GM19395 (cell line): ENCODE measurements at regions not wholly inside any gene's neighbourhood (a gene's known extent, or its start where the extent isn't known, plus 50 kb on each side); places are given as distances from the start of the nearest gene placed in this dataset.

Experiments
- ATAC-seq: cut with Tn5 transposase; IDR thresholded peaks from one replicate; pipeline ENCODE4 v1.9.1; 2021; ENCODE audit warnings: mild to moderate bottlenecking, moderate library complexity; ENCODE audit not compliant: unreplicated experiment

DNA sequence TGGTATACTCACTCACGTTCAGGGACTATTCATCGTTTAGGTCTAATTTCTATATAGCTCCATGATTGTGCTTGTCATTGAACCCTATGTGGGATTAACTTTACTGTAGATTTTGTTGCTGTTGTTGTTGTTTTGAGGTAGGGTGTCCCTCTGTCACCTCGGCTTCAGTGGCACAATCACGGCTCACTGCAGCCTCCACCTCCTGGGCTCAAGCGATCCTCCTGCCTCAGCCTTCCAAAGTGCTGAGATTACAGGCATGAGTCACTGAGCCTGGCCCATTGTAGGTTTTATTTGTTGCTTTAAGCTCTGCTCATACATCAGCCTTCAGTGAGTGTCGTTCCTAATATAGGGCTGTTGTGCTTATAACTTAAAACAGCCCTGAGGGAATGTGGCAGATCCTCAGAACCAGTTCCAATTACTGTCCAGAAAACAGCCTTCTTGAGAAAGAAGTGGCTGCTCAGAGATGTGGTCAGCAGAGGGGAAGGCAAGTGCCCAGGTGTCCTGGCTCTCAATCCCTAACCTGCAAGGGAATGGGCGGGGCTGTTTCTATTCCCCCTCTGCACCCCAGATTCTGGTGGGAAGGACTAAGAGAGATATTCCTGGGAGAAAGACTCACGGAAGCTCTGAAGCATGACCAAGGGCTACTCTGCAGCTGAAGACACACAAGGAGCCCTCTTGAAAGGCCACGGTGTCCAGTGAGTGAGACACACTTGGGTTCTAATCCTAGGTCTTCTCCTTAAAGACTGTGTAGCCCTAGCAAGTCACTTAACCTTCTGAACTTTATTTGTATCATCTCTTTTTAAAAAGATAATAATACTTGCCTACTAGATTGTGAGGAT is 79.6 kb upstream of the LCLAT1 start:
- no peak for ATAC-seq

DNA sequence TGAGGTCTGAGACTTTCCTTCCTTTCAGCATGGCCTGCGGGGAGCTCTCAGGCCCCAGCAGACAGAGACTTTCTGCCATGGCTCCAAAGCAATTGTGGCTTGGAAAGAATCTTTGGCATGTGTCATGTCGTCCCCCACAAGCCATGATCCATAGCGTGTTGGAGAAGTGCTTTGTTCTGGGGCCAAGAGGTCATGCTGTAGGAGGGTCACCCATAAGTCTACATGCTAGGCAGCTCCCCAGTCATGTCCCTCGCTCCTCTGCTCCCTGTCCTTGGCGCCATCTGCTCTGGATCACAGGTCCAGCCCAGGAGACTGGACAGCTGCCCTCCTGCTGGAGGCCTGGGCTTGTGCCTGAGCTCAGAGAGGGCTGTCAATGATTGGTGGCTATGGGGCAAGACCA is 78.8 kb upstream of the LCLAT1 start:
- no peak for ATAC-seq

DNA sequence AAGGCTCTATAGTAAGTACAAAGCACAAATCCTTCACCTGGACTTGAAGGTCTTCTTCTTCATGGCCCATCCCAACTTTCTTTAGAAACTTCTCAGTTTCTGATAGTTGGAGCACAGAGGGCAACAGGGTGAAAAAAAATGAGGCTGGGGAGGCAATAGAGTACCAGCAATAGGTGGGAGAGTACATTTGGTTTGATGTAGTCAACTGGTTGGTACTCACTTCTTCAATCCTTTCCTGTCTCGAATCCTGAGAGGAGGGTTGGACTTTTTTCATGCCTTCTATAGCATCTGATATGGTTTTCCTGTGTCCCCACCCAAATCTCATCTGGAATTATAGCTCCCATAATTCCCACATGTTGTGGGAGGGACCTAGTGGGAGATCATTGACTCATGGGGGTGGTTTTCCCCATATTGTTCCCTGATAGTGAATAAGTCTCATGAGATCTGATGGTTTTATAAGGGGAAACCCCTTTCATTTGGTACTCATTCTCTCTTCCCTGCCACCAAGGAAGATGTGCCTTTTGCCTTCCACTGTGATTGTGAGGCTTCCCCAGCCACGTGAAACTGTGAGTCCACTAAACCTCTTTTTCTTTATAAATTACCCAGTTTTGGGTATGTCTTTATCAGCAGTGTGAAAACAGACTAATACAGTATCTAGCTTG is 75.9 kb upstream of the LCLAT1 start:
- no peak for ATAC-seq

DNA sequence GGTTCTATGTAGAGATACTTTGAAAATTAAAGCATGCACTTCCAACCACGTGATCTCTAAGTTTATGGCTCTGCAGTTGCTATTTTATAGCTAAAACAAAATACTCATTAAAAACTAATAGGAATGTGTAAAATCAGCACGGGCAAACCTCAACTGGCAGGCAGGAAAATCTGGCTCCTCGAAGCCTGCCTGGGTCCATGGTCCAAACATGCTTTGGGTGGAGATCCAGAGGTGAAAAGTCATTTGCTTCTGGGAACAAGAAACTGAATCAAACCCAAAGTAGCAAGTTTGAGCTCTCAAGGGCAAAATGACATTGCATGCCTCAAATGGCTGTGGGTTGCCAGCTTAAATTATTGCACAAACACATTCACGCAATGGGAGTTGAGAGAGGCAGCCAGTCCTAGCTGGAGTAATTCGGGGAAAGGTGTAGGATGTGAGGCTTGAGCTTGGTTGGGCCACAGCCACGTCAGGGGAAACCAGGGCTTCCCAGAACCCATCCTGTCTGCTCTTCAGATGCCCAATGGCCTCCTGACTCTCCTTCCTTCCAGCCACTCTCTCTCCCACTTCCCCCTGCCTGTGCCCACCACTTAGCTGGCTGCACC is 75.2 kb upstream of the LCLAT1 start:
- ATAC-seq: no peak

DNA sequence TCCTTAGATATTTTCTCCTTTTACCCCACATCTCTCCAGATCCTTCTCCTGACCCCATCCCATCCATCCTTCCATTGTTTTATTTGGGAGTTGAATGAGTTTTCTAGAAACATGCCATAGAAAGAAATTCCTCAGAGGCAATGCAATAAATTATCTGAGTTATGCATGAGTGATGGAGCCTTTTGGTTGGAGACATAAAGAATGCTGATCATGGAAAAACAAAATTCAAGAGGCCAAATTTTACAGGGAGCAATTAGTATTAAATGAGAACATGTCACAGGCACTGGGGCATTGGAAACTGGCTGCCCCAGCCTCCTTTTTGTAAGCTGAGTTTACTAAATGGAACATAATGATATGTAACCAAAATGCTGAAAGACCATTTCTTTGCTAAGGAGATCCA is 74.2 kb upstream of the LCLAT1 start:
- ATAC-seq: no peak

DNA sequence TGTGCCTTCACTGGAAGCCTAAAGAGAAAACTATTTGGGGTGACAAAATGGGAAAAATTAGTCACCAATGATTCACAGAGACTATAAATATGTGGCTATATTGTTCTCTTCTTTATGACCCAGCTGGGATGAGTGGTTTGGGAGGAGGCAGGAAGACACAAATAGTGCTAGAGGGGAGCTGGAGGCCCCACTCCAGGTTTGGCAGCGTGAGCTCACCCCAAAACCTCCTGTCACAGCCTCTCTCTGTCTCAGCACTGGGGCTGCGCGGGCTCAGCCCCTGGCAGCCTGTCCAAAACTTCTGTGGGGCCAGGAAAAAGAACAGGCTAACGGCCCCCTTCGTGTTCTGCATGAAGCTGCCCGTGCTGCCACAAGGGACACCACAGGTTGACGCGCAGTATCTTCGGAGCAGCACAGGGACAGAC is 73.2 kb upstream of the LCLAT1 start:
- no peak for ATAC-seq

DNA sequence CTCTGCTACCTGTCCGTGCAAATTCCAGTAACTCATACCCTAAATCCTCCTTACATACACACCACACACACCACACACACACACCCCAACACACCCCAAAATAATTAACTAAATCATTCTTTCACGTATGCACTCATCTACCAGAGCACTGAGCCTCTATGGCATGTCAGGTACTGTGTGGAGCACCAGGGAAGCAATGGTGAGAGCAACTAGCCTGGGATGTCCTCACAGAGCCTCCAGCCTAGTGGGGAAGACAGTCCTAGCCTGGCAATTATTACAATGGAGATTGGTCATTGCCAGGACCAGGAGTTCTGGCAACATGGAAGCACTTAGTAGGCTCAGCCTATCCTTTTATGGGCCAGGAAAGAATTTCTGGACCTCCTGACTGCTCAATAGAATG is 72.7 kb upstream of the LCLAT1 start:
- ATAC-seq: no peak

DNA sequence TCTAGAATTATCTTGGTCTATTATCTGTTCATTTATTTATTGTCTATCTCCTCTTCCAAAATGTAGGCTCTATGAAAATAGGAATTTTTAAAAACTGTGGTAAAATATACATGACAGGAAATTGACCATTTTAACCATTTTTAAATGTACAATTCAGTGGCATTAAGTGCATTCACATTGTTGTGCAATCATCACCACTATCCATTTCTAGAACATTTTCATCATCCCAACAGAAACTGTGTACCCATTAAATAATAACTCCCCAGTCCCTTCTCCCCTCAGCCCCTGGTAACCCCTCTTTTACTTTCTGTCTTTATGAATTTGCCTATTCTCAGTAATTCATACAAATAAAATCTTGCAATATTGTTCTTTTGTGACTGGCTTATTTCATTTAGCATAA is 71.1 kb upstream of the LCLAT1 start:
- no peak for ATAC-seq

DNA sequence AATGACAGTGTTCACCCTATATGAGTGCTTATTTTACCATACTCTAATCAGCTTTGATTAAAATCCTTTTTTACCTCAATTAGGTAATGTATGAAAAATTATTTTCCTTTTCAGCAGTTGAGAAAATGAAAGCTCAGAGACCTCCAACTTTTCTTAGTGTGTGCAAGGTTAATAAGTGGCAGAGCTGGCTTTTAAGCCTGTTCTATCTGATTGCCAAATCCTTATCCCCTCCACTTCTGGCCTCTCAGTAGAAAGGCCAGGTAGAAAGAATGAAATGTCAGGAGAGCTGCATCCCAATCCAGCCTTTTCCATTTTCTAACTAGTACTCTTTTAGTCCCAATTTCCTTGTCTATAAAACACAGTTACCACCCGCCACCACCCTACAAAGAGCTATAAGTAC is 67.6 kb upstream of the LCLAT1 start:
- ATAC-seq: no peak

DNA sequence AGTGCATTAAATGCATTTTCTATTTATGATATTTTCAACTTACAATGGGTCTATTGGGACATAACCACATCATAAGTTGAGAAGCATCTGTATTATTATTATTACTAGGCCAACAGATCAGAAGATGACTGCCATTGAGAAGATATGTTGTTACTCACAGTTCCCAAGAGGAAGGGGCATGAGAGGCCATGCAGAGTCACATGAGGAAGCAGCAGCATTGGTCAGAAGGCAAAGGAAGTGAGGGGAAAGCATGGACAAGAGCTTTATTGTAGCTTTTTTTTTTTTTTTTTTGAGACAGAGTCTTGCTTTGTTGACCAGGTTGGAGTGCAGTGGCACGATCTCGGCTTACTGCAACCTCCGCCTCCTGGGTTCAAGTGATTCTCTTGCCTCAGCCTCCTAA is 66.2 kb upstream of the LCLAT1 start:
- ATAC-seq: no peak

DNA sequence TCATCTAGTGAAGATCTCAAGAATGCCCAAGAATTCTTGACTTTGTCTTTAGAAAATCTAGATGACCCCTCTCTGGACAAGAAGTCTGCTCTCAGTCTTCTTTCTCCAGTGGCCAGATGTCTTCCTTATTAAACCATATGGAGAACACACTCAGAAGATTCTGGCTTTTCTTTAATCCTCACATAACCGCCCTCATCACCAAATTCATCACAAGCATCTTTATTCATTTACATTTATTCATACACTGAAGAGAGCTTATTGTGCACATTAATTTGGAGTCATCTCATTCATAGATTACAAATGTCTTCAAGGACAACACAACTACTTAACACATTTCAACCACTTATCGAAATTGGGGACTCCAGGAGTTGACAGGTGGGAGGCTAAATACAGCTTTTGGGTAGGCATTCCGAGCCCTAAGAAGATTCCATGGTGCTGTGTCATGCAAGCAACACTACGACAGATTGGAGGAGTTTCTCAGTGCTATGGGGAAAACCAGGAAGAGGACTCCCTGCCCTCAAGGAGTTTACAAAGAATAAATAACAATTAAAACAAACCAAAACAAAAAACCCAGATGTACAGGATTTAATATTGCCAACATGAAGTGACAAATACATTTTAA is 64.8 kb upstream of the LCLAT1 start:
- no peak for ATAC-seq

DNA sequence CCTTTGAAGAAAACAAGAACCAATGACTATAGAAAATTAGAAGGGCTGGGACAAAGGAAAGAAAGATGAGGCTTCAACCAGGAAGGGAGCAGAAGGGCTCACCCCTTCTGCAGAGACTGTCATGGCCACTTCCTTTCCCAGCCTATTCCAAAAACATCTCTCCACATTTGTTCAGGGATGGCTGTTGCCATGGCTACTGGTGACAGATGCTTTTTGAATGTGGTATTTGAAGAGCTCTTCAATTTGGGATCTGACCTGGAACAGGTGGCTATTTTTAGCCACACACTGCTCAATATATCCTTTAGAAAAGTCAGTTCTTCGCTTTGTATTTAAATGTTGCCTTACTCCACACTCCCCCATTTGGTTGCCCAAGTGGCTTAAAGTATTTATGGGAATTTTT is 64.1 kb upstream of the LCLAT1 start:
- no peak for ATAC-seq

DNA sequence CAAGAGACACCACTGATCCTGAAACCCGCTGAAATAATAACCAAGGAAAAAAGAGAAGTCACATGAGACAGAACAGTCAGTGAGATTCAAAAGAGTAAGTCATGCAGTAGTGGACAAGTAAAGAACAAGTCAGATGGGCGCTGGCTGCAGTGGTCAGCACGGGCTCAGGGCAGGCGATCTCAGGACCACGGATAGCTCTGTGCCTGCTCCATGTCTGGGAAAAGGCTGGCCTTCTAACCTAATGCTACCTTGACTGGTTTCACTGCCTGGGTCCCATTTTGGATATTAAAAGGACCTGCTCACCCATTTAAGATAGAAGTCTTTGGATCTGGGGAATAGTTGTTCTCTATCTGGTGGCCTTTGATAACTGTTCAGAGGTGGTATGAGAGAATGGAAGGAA is 61.7 kb upstream of the LCLAT1 start:
- no peak for ATAC-seq

DNA sequence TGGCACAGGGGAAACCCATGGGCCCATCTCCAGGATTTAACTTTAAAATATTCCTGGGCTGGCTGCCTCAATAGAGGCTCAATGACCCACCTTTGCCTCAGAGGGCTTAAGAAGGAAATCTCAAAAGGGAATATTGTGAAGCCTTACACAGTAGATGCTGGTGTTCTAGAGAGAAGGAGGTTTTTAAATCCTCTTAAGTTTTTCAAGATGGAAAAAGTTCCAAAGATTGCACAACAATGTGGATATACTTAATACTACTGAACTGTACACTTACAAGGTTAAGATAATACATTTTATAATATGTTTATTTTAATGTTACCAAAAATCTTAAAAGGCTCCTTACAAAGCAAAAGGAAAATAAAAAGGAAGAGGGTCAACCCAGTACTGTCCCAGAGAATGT is 54.9 kb upstream of the LCLAT1 start:
- no peak for ATAC-seq

DNA sequence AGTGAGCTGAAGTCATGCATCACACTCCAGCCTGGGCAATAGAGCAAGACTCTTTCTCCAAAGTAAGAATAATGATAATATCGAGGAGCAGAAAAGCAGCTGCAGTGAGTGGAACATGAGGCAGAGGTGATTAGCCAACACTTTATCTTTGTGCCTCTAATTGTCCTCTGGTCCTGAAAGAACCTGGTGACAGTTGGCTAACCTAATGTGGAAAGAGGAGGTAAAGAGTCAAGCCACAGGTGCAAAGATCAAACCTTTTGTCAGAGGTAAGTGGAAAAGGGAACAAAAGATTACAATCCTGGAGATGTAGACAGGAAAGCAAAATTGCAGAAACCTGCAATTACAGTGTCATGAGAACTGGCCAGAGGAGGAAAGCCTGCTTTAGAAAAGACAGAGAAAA is 53.5 kb upstream of the LCLAT1 start:
- no peak for ATAC-seq

DNA sequence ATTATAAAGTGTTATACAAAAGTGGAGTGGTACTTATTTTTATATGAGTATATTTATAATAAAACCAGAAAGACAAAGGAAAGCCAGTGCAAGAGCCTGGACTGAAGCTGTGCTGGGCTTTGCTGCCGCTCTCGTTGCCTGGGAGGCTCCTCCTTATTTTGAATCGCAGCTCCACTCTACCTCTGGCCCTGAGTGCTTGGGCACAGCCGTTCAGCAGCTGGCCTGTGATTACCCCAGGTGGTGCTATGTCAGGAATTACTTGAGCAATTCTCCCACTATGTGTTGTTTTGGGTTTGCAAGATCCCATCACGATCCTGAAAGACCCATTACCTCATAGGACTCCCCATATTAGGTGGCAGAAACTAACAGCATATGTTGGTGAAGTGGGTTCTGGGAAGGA is 53.0 kb upstream of the LCLAT1 start:
- ATAC-seq: no peak

DNA sequence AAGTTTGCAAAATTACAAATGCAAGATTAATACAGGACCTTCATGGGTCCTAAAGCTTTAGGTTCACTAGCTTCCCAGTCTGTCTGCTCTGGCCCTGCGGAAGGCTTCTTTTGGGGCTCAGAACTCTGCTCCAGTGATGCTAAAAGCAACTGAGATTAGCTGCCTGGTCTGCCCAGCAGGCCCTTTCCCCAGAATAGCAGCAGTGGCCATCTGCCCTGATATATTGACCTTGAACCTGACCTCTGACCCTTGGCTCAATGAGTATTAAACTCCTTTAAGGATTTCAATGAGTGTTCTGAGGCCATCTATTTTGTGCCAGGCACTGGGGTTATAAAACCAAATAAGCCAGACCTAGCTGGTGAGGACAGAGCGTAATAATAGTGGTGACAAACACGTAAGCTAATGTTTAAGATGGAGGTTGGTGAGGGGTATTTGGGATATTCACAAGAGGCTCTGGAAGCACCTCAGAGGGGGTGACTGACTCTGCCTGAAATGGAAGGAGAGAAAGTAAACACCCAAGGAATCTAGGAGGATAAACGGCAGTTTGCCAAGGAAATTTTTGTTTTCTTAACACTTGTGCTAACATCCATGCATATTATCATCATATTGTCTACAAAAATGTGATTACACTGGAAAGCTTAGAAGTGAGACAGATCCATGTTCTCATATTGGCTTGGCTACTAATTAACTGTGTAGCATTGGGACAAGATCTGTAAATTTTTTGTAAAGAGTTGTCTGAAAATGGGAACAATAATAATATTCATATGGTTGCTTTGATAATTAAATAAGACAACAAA is 50.4 kb upstream of the LCLAT1 start:
- ATAC-seq: no peak
